ENCODE measurements at regions not wholly inside any gene's neighbourhood (a gene's known extent, or its start where the extent isn't known, plus 50 kb on each side); places are given as distances from the start of the nearest gene placed in this dataset.

GRCh38 chr5:74418709-74419108 is 221.8 kb downstream of the ENC1 start:
- H3K27ac ChIP-seq (ENCODE audit: low read depth, low read length, poor library complexity, severe bottlenecking): no peak overlapping the region
- intact Hi-C loops (cut with micrococcal nuclease; ENCODE audit: unreplicated experiment): no loop called here
- CTCF ChIA-PET: no interaction called here

GRCh38 chr5:74418261-74418660 is 222.3 kb downstream of the ENC1 start:
- Histone ChIP-seq H3K27me3 (replicated peaks; ENCODE audit: insufficient read depth, low read depth, low read length, poor library complexity) (no peaks in the 10 kb centered on the region), H3K36me3 (ENCODE audit: insufficient read depth, low read length, poor library complexity, severe bottlenecking) (no peaks in the 10 kb centered on the region), H3K9me3 (ENCODE audit: low read depth, low read length, poor library complexity, severe bottlenecking) (no peaks in the 10 kb centered on the region), H3K4me1 (ENCODE audit: insufficient read depth, low read length, poor library complexity, severe bottlenecking) (no peaks in the 10 kb centered on the region), H3K27ac (ENCODE audit: low read depth, low read length, poor library complexity, severe bottlenecking) (no peak overlapping the region), H3K4me3 (ENCODE audit: low read depth, low read length, poor library complexity, severe bottlenecking) (no peak overlapping the region)
- POLR2A ChIA-PET (ENCODE audit: low non-redundant PET): no interaction called here
- intact Hi-C loops (cut with micrococcal nuclease; ENCODE audit: unreplicated experiment): no loop called here
- BruUV-seq (replicated peaks): no TSS peak
- DNase-seq (ENCODE audit: low spot score): no peak
- CTCF ChIA-PET: no interaction called here
- TF ChIP-seq EZH2 (IDR thresholded peaks at IDR 0.05; ENCODE audit: borderline replicate concordance, low read depth, low read length, poor library complexity, severe bottlenecking): no peak
- TF ChIP-seq, protein P1, sequence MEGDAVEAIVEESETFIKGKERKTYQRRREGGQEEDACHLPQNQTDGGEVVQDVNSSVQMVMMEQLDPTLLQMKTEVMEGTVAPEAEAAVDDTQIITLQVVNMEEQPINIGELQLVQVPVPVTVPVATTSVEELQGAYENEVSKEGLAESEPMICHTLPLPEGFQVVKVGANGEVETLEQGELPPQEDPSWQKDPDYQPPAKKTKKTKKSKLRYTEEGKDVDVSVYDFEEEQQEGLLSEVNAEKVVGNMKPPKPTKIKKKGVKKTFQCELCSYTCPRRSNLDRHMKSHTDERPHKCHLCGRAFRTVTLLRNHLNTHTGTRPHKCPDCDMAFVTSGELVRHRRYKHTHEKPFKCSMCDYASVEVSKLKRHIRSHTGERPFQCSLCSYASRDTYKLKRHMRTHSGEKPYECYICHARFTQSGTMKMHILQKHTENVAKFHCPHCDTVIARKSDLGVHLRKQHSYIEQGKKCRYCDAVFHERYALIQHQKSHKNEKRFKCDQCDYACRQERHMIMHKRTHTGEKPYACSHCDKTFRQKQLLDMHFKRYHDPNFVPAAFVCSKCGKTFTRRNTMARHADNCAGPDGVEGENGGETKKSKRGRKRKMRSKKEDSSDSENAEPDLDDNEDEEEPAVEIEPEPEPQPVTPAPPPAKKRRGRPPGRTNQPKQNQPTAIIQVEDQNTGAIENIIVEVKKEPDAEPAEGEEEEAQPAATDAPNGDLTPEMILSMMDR (conservative IDR thresholded peaks at IDR 0.05; ENCODE audit: low read depth, low read length): no peak

More at GRCh38 chr5:74418709-74419108, 221.8 kb downstream of the ENC1 start:
- Histone ChIP-seq H3K4me3 (ENCODE audit: low read depth, low read length, poor library complexity, severe bottlenecking) (no peak overlapping the region), H3K27me3 (replicated peaks; ENCODE audit: insufficient read depth, low read depth, low read length, poor library complexity) (no peaks in the 10 kb centered on the region), H3K9me3 (ENCODE audit: low read depth, low read length, poor library complexity, severe bottlenecking) (no peaks in the 10 kb centered on the region), H3K4me1 (ENCODE audit: insufficient read depth, low read length, poor library complexity, severe bottlenecking) (no peaks in the 10 kb centered on the region), H3K36me3 (ENCODE audit: insufficient read depth, low read length, poor library complexity, severe bottlenecking) (no peaks in the 10 kb centered on the region)
- DNase-seq (ENCODE audit: low spot score): no peak
- POLR2A ChIA-PET (ENCODE audit: low non-redundant PET): no interaction called here
- BruUV-seq (replicated peaks): no TSS peak
- TF ChIP-seq EZH2 (IDR thresholded peaks at IDR 0.05; ENCODE audit: borderline replicate concordance, low read depth, low read length, poor library complexity, severe bottlenecking): no peak
- TF ChIP-seq, protein P1 (conservative IDR thresholded peaks at IDR 0.05; ENCODE audit: low read depth, low read length): no peak

GRCh38 chr5:74415695-74416102 is 224.8 kb downstream of the ENC1 start:
- Histone ChIP-seq H3K4me1 (ENCODE audit: insufficient read depth, low read length, poor library complexity, severe bottlenecking) (no peaks in the 10 kb centered on the region), H3K36me3 (ENCODE audit: insufficient read depth, low read length, poor library complexity, severe bottlenecking) (no peaks in the 10 kb centered on the region), H3K4me3 (ENCODE audit: low read depth, low read length, poor library complexity, severe bottlenecking) (no peak overlapping the region), H3K27me3 (replicated peaks; ENCODE audit: insufficient read depth, low read depth, low read length, poor library complexity) (no peaks in the 10 kb centered on the region), H3K9me3 (ENCODE audit: low read depth, low read length, poor library complexity, severe bottlenecking) (no peaks in the 10 kb centered on the region), H3K27ac (ENCODE audit: low read depth, low read length, poor library complexity, severe bottlenecking) (no peak overlapping the region)
- ChIA-PET CTCF (no interaction called here), POLR2A (ENCODE audit: low non-redundant PET) (interaction anchor here (0.6 kb wide), 2 partner anchors 8 to 261 kb away, joined by 3 read pairs; no protein-coding TSS in a partner anchor)
- TF ChIP-seq, protein P1 (conservative IDR thresholded peaks at IDR 0.05; ENCODE audit: low read depth, low read length): no peak
- TF ChIP-seq EZH2 (IDR thresholded peaks at IDR 0.05; ENCODE audit: borderline replicate concordance, low read depth, low read length, poor library complexity, severe bottlenecking): no peak
- intact Hi-C loops (cut with micrococcal nuclease; ENCODE audit: unreplicated experiment): no loop called here
- no TSS peak for BruUV-seq (replicated peaks)
- DNase-seq (ENCODE audit: low spot score): no peak
